ENCODE measurements at regions not wholly inside any gene's neighbourhood (a gene's known extent, or its start where the extent isn't known, plus 50 kb on each side); places are given as distances from the start of the nearest gene placed in this dataset.

DNA sequence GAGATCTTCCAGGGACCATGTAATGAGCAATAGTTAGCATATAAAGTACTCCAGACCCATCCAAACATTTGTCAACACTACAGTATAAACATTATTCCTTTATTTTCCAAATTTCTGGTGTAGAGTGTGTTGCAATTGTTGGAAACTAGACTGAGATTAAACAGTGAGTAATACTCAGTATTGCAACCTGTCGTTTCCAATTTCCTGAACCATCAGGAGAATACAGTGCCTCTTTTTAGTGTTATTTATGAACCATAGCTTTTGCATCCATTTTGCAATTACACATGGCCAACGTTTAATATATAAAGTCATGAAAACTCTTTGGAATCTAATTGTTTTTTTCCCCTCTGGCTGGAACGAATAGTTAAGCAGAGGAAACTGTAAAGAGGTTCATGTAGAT lies 58.3 kb upstream of the DHRSX start (continued):
- TF ChIP-seq, protein P1, sequence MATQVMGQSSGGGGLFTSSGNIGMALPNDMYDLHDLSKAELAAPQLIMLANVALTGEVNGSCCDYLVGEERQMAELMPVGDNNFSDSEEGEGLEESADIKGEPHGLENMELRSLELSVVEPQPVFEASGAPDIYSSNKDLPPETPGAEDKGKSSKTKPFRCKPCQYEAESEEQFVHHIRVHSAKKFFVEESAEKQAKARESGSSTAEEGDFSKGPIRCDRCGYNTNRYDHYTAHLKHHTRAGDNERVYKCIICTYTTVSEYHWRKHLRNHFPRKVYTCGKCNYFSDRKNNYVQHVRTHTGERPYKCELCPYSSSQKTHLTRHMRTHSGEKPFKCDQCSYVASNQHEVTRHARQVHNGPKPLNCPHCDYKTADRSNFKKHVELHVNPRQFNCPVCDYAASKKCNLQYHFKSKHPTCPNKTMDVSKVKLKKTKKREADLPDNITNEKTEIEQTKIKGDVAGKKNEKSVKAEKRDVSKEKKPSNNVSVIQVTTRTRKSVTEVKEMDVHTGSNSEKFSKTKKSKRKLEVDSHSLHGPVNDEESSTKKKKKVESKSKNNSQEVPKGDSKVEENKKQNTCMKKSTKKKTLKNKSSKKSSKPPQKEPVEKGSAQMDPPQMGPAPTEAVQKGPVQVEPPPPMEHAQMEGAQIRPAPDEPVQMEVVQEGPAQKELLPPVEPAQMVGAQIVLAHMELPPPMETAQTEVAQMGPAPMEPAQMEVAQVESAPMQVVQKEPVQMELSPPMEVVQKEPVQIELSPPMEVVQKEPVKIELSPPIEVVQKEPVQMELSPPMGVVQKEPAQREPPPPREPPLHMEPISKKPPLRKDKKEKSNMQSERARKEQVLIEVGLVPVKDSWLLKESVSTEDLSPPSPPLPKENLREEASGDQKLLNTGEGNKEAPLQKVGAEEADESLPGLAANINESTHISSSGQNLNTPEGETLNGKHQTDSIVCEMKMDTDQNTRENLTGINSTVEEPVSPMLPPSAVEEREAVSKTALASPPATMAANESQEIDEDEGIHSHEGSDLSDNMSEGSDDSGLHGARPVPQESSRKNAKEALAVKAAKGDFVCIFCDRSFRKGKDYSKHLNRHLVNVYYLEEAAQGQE (IDR thresholded peaks at IDR 0.05; ENCODE audit: unreplicated experiment) = no peak
- TF ChIP-seq ZNF114 (CRISPR knock-in tag; IDR thresholded peaks at IDR 0.05) = no peak

DNA sequence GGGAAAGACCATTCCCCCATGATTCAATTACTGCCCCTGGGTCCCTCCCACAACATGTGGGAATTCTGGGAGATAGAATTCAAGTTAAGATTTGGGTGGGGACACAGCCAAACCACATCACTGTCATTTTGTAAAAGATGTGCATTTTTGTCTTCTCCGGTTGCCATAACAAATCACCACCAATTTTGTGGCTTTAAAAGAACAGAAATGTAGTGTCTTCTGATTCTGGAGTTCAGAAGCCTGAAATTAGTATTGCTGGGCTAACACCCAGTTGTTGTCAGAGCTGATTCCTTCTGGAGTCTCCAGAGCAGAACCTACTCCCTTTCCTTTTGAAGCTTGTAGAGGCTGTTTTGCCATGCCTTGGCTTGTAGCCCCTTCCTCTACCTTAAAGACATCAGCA lies 54.1 kb upstream of the DHRSX start:
- Histone ChIP-seq H3K9me2 (ENCODE audit: insufficient read depth) (peaks cover 15% of the 10 kb centered on the region), H3K36me3 (ENCODE audit: insufficient read depth) (no peaks in the 10 kb centered on the region), H2AFZ (no peak overlapping the region), H3K4me2 (no peak overlapping the region), H3K27ac (ENCODE audit: low read depth) (no peak overlapping the region), H3K27me3 (ENCODE audit: insufficient read depth) (no peaks in the 10 kb centered on the region), H3K4me1 (ENCODE audit: insufficient read depth) (peaks cover 24% of the 10 kb centered on the region), H3F3A (replicated peaks; ENCODE audit: low read depth) (no peaks in the 10 kb centered on the region), H3K4me3 (no peak overlapping the region), H4K20me1 (replicated peaks; ENCODE audit: insufficient read depth) (no peaks in the 10 kb centered on the region), H3K79me2 (replicated peaks; ENCODE audit: insufficient read depth) (no peaks in the 10 kb centered on the region)
- Mint-ChIP-seq H3K27me3 (ENCODE audit: insufficient read depth, low read depth, poor library complexity) (no peaks in the 10 kb centered on the region), H3K4me3 (no peak overlapping the region), H3K27ac (no peak overlapping the region), H3K4me1 (peaks cover 16% of the 10 kb centered on the region; the same call in 2 of the 3 replicates), H3K9me3 (peaks cover 23% of the 10 kb centered on the region), H3K36me3 (ENCODE audit: low read depth) (peaks cover 13% of the 10 kb centered on the region)
- DNase-seq (ENCODE audit: low spot score) (no peak), ATAC-seq (no peak)
- TF ChIP-seq POLR2AphosphoS5 (IDR thresholded peaks at IDR 0.05; ENCODE audit: low read depth) (no peak), JUNB (IDR thresholded peaks at IDR 0.05; ENCODE audit: unreplicated experiment) (no peak), ZNF331 (CRISPR knock-in tag; IDR thresholded peaks at IDR 0.05; ENCODE audit: low read depth) (no peak), STAT1 (IDR thresholded peaks at IDR 0.05; ENCODE audit: unreplicated experiment) (no peak), EZH2 (IDR thresholded peaks at IDR 0.05; ENCODE audit: low read depth, unreplicated experiment) (no peak), CREB1 (CRISPR knock-in tag; IDR thresholded peaks at IDR 0.05; ENCODE audit: low read depth) (no peak), EZH2phosphoT487 (IDR thresholded peaks at IDR 0.05; ENCODE audit: unreplicated experiment) (no peak)
- TF ChIP-seq, protein P2, sequence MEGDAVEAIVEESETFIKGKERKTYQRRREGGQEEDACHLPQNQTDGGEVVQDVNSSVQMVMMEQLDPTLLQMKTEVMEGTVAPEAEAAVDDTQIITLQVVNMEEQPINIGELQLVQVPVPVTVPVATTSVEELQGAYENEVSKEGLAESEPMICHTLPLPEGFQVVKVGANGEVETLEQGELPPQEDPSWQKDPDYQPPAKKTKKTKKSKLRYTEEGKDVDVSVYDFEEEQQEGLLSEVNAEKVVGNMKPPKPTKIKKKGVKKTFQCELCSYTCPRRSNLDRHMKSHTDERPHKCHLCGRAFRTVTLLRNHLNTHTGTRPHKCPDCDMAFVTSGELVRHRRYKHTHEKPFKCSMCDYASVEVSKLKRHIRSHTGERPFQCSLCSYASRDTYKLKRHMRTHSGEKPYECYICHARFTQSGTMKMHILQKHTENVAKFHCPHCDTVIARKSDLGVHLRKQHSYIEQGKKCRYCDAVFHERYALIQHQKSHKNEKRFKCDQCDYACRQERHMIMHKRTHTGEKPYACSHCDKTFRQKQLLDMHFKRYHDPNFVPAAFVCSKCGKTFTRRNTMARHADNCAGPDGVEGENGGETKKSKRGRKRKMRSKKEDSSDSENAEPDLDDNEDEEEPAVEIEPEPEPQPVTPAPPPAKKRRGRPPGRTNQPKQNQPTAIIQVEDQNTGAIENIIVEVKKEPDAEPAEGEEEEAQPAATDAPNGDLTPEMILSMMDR (conservative IDR thresholded peaks at IDR 0.05; ENCODE audit: low read depth in 2 of 2) = no peak
- TF ChIP-seq, protein P1 (IDR thresholded peaks at IDR 0.05; ENCODE audit: unreplicated experiment) = no peak
- TF ChIP-seq, protein P3, sequence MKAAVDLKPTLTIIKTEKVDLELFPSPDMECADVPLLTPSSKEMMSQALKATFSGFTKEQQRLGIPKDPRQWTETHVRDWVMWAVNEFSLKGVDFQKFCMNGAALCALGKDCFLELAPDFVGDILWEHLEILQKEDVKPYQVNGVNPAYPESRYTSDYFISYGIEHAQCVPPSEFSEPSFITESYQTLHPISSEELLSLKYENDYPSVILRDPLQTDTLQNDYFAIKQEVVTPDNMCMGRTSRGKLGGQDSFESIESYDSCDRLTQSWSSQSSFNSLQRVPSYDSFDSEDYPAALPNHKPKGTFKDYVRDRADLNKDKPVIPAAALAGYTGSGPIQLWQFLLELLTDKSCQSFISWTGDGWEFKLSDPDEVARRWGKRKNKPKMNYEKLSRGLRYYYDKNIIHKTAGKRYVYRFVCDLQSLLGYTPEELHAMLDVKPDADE (IDR thresholded peaks at IDR 0.05) = no peak
